ENCODE measurements at regions not wholly inside any gene's neighbourhood (a gene's known extent, or its start where the extent isn't known, plus 50 kb on each side); places are given as distances from the start of the nearest gene placed in this dataset.

GRCh38 chr2:56450772-56451171 lies 267.0 kb downstream of the CCDC85A start:
- H3K27me3 ChIP-seq (ENCODE audit: insufficient read depth in 3 of 3, low read length in 2 of 3) = no peaks in the 10 kb centered on the region
- ATAC-seq (no peak), DNase-seq (no peak)
- TF ChIP-seq CTCF (IDR thresholded peaks at IDR 0.05) = no peak
- H3K36me3 ChIP-seq (ENCODE audit: insufficient read depth in 1 of 2, low read depth in 1 of 2) = no peaks in the 10 kb centered on the region
- H3K4me1 ChIP-seq = no peaks in the 10 kb centered on the region
- no peak overlapping the region for H3K4me3 ChIP-seq
- H3K9me3 ChIP-seq = peaks cover 10% of the 10 kb centered on the region
- intact Hi-C loops (cut with DNase I) = no loop called here
- no peak overlapping the region for H3K27ac ChIP-seq

- no peaks in the 10 kb centered on the region for H3K36me3 ChIP-seq (ENCODE audit: insufficient read depth in 1 of 2, low read depth in 1 of 2)
- H3K4me1 ChIP-seq = no peaks in the 10 kb centered on the region
- intact Hi-C loops (cut with DNase I) = no loop called here
- 83 to 86% (median 86%) methylated on average over 2 of the region's 2 CpGs for WGBS, 3 donors
- no peak overlapping the region for H3K27ac ChIP-seq
- no peak for ATAC-seq
- DNase-seq = no peak
- peaks cover 8% of the 10 kb centered on the region for H3K9me3 ChIP-seq
- no peak for TF ChIP-seq CTCF (IDR thresholded peaks at IDR 0.05)
- no peak overlapping the region for H3K4me3 ChIP-seq
- H3K27me3 ChIP-seq (ENCODE audit: insufficient read depth in 3 of 3, low read length in 2 of 3) = no peaks in the 10 kb centered on the region
Observed at GRCh38 chr2:56455642-56456041, 271.9 kb downstream of the CCDC85A start.

GRCh38 chr2:56456791-56457190 lies 273.0 kb downstream of the CCDC85A start:
- no peaks in the 10 kb centered on the region for H3K36me3 ChIP-seq (ENCODE audit: insufficient read depth in 1 of 2, low read depth in 1 of 2)
- no peak overlapping the region for H3K4me3 ChIP-seq
- ATAC-seq = no peak
- WGBS, 3 donors = 79 to 86% (median 81%) methylated on average over 1 of the region's 1 CpG
- intact Hi-C loops (cut with DNase I) = no loop called here
- no peaks in the 10 kb centered on the region for H3K9me3 ChIP-seq
- DNase-seq = no peak
- no peaks in the 10 kb centered on the region for H3K4me1 ChIP-seq
- no peaks in the 10 kb centered on the region for H3K27me3 ChIP-seq (ENCODE audit: insufficient read depth in 3 of 3, low read length in 2 of 3)
- no peak for TF ChIP-seq CTCF (IDR thresholded peaks at IDR 0.05)
- H3K27ac ChIP-seq = no peak overlapping the region

- H3K9me3 ChIP-seq = no peaks in the 10 kb centered on the region
- H3K4me1 ChIP-seq = no peaks in the 10 kb centered on the region
- H3K36me3 ChIP-seq (ENCODE audit: insufficient read depth in 1 of 2, low read depth in 1 of 2) = no peaks in the 10 kb centered on the region
- intact Hi-C loops (cut with DNase I) = no loop called here
- WGBS, 3 donors = 47 to 87% (median 79%) methylated on average over 1 of the region's 1 CpG
- H3K27ac ChIP-seq = no peak overlapping the region
- H3K27me3 ChIP-seq (ENCODE audit: insufficient read depth in 3 of 3, low read length in 2 of 3) = no peaks in the 10 kb centered on the region
- ATAC-seq (no peak), DNase-seq (no peak)
- TF ChIP-seq CTCF (IDR thresholded peaks at IDR 0.05) = no peak
- H3K4me3 ChIP-seq = no peak overlapping the region
Observed at GRCh38 chr2:56460508-56460907, 276.7 kb downstream of the CCDC85A start.

GRCh38 chr2:56464066-56464465 lies 280.3 kb downstream of the CCDC85A start:
- Histone ChIP-seq H3K27ac (no peak overlapping the region), H3K36me3 (ENCODE audit: insufficient read depth in 1 of 2, low read depth in 1 of 2) (no peaks in the 10 kb centered on the region), H3K4me3 (no peak overlapping the region), H3K27me3 (ENCODE audit: insufficient read depth in 3 of 3, low read length in 2 of 3) (no peaks in the 10 kb centered on the region), H3K9me3 (no peaks in the 10 kb centered on the region), H3K4me1 (no peaks in the 10 kb centered on the region)
- DNase-seq (no peak), ATAC-seq (no peak)
- TF ChIP-seq CTCF (IDR thresholded peaks at IDR 0.05) = no peak
- WGBS, 3 donors = 81 to 99% (median 81%) methylated on average over 3 of the region's 3 CpGs
- intact Hi-C loops (cut with DNase I) = no loop called here
